H9 (cell line): ENCODE measurements at regions not wholly inside any gene's neighbourhood (a gene's known extent, or its start where the extent isn't known, plus 50 kb on each side); places are given as distances from the start of the nearest gene placed in this dataset.

Experiments used
- DNase-seq: peaks from one replicate; pipeline ENCODE4 v3.0.0-alpha.2; 2017
- H2AFZ ChIP-seq: one replicate; pipeline ENCODE4 v1.6.1; 2013; ENCODE audit warnings: mild to moderate bottlenecking, low read length, control low read depth, moderate library complexity
- H2AK5ac ChIP-seq: 2 replicates; pipeline ENCODE4 v1.6.1; 2013; ENCODE audit warnings: low read length, control low read depth, mixed read lengths; ENCODE audit not compliant: insufficient read length
- H2BK120ac ChIP-seq: one replicate; pipeline ENCODE4 v1.6.1; 2013; ENCODE audit warnings: low read depth, mild to moderate bottlenecking, low read length, control low read depth, inconsistent platforms; ENCODE audit not compliant: poor library complexity, severe bottlenecking
- H2BK12ac ChIP-seq: 2 replicates; pipeline ENCODE4 v1.6.1; 2013; ENCODE audit warnings: low read length, control low read depth, mixed read lengths, low read depth; ENCODE audit not compliant: insufficient read length
- H2BK15ac ChIP-seq: 2 replicates; pipeline ENCODE4 v1.6.1; 2013; ENCODE audit warnings: low read depth, low read length, control low read depth
- H2BK20ac ChIP-seq: one replicate; pipeline ENCODE4 v1.6.1; 2013; ENCODE audit warnings: low read depth, mild to moderate bottlenecking, low read length, control low read depth, inconsistent platforms; ENCODE audit not compliant: poor library complexity, severe bottlenecking
- H2BK5ac ChIP-seq: 2 replicates; pipeline ENCODE4 v1.6.1; 2013; ENCODE audit warnings: low read length, control low read depth, mixed read lengths; ENCODE audit not compliant: insufficient read length
- H3K14ac ChIP-seq: 2 replicates; pipeline ENCODE4 v1.6.1; 2013; ENCODE audit warnings: low read length, control low read depth; ENCODE audit not compliant: insufficient read depth
- H3K18ac ChIP-seq: 2 replicates; pipeline ENCODE4 v1.6.1; 2013; ENCODE audit warnings: low read depth, mild to moderate bottlenecking, mixed read lengths, low read length, control low read depth; ENCODE audit not compliant: insufficient read length
- H3K23ac ChIP-seq: 2 replicates; pipeline ENCODE4 v1.6.1; 2013; ENCODE audit warnings: low read length, control low read depth, mixed read lengths, low read depth; ENCODE audit not compliant: insufficient read length
- H3K23me2 ChIP-seq: 2 replicates; pipeline ENCODE4 v1.6.1; 2013; ENCODE audit warnings: low read depth, mild to moderate bottlenecking, mixed read lengths, low read length, control low read depth; ENCODE audit not compliant: insufficient read length, poor library complexity, severe bottlenecking
- H3K27ac ChIP-seq: 2 replicates; pipeline ENCODE4 v1.5.1; 2013; ENCODE audit warnings: low read length, control low read depth, mixed read lengths, low read depth; ENCODE audit not compliant: insufficient read length
- H3K27me3 ChIP-seq: 2 replicates; pipeline ENCODE4 v1.6.1; 2013; ENCODE audit warnings: low read length, control low read depth, inconsistent platforms; ENCODE audit not compliant: insufficient read depth
- H3K4ac ChIP-seq: 2 replicates; pipeline ENCODE4 v1.6.1; 2013; ENCODE audit warnings: low read depth, mild to moderate bottlenecking, control low read depth, inconsistent platforms, low read length, moderate library complexity
- H3K4me1 ChIP-seq: 2 replicates; pipeline ENCODE4 v1.6.1; 2013; ENCODE audit warnings: low read length, control low read depth, inconsistent platforms; ENCODE audit not compliant: insufficient read depth
- H3K4me2 ChIP-seq: 2 replicates; pipeline ENCODE4 v1.6.1; 2013; ENCODE audit warnings: low read length, control low read depth, mixed read lengths; ENCODE audit not compliant: insufficient read length, insufficient read depth
- H3K56ac ChIP-seq: 2 replicates; pipeline ENCODE4 v1.6.1; 2013; ENCODE audit warnings: low read depth, mild to moderate bottlenecking, mixed read lengths, low read length, control low read depth; ENCODE audit not compliant: insufficient read length
- H3K79me1 ChIP-seq: 2 replicates; pipeline ENCODE4 v1.6.1; 2013; ENCODE audit warnings: low read depth, mild to moderate bottlenecking, moderate library complexity, low read length, control low read depth, inconsistent platforms; ENCODE audit not compliant: insufficient read depth, poor library complexity, severe bottlenecking
- H3K79me2 ChIP-seq: 2 replicates; pipeline ENCODE4 v1.6.1; 2013; ENCODE audit warnings: low read length, control low read depth, inconsistent platforms; ENCODE audit not compliant: insufficient read depth
- H3K9ac ChIP-seq: 2 replicates; pipeline ENCODE4 v1.6.1; 2013; ENCODE audit warnings: low read length, control low read depth, mixed read lengths; ENCODE audit not compliant: insufficient read length; ENCODE audit errors: extremely low read depth
- H3K9me3 ChIP-seq: one replicate; pipeline ENCODE4 v1.6.1; 2013; ENCODE audit warnings: low read depth, low read length, inconsistent platforms; ENCODE audit not compliant: control insufficient read depth
- H3T11ph ChIP-seq: one replicate; pipeline ENCODE4 v1.6.1; 2013; ENCODE audit warnings: mild to moderate bottlenecking, low read length, control low read depth, inconsistent platforms
- H4K20me1 ChIP-seq: one replicate; pipeline ENCODE4 v1.6.1; 2013; ENCODE audit not compliant: control insufficient read depth, insufficient read length, insufficient read depth
- H4K5ac ChIP-seq: 2 replicates; pipeline ENCODE4 v1.6.1; 2013; ENCODE audit warnings: low read depth, mild to moderate bottlenecking, mixed read lengths, low read length, control low read depth; ENCODE audit not compliant: insufficient read length
- H4K8ac ChIP-seq: replicated peaks from 2 replicates; pipeline ENCODE4 v1.6.1; 2013; ENCODE audit warnings: low read length, control low read depth, mixed read lengths, low read depth; ENCODE audit not compliant: insufficient read length
- H4K91ac ChIP-seq: 2 replicates; pipeline ENCODE4 v1.6.1; 2013; ENCODE audit warnings: low read depth, mild to moderate bottlenecking, moderate library complexity, mixed read lengths, low read length, control low read depth; ENCODE audit not compliant: insufficient read length
- H3K27ac Mint-ChIP-seq, 3 experiments: 2 replicates in 2 of 3; 3 replicates in 1 of 3; pipeline ENCODE4 v1.8.0; 2020 to 2021; ENCODE audit warnings: mixed read lengths in 3 of 3, mild to moderate bottlenecking in 1 of 3, moderate library complexity in 1 of 3
- H3K27me3 Mint-ChIP-seq: 2 replicates; pipeline ENCODE4 v1.8.0; 2021; ENCODE audit warnings: low read depth, mild to moderate bottlenecking, moderate library complexity, mixed read lengths
- H3K36me3 Mint-ChIP-seq, 3 experiments: 2 replicates in 2 of 3; 3 replicates in 1 of 3; pipeline ENCODE4 v1.8.0; 2020 to 2021; ENCODE audit warnings: low read depth in 3 of 3, mixed read lengths in 3 of 3; ENCODE audit not compliant: insufficient read depth in 1 of 3
- H3K4me1 Mint-ChIP-seq, 2 experiments: 2 replicates each; pipeline ENCODE4 v1.8.0; 2020; ENCODE audit warnings: mixed read lengths in 2 of 2
- H3K4me3 Mint-ChIP-seq, 2 experiments: 2 replicates in 1 of 2; 3 replicates in 1 of 2; pipeline ENCODE4 v1.8.0; 2020 to 2021; ENCODE audit warnings: mild to moderate bottlenecking in 2 of 2, mixed read lengths in 2 of 2, moderate library complexity in 1 of 2
- H3K9me3 Mint-ChIP-seq, 2 experiments: 2 replicates in 1 of 2; 3 replicates in 1 of 2; pipeline ENCODE4 v1.8.0; 2020; ENCODE audit warnings: mild to moderate bottlenecking in 2 of 2, mixed read lengths in 2 of 2, moderate library complexity in 1 of 2
- CTCF ChIP-seq: fragments of 200-600 bp; sonication (generic); conservative IDR thresholded peaks from 3 replicates; pipeline ENCODE4 v1.8.0; 2021; ENCODE audit warnings: antibody characterized with exemption, mild to moderate bottlenecking
- WGBS: extraction: QIAGEN DNeasy Blood & Tissue Kit; methylation state at CpG from one replicate; pipeline ENCODE4 v1.1.7; 2013; ENCODE audit warnings: missing lambda C conversion rate, low lambda C conversion rate, mixed read lengths; ENCODE audit not compliant: insufficient read length; ENCODE audit errors: extremely low coverage; 5-methylcytosine and 5-hydroxymethylcytosine counted together

GRCh38 chr1:98427664-98428063 lies 233.9 kb upstream of the SNX7 start:
- H2BK5ac ChIP-seq, result no peak overlapping the region
- no peak overlapping the region for H4K91ac ChIP-seq
- no peak overlapping the region for H3K23ac ChIP-seq
- H2BK12ac ChIP-seq, result no peak overlapping the region
- H2BK20ac ChIP-seq, result no peak overlapping the region
- no peaks in the 10 kb centered on the region for H3K4me1 ChIP-seq
- H4K20me1 ChIP-seq, result no peaks in the 10 kb centered on the region
- H3K9ac ChIP-seq, result no peak overlapping the region
- H3K79me2 ChIP-seq, result no peaks in the 10 kb centered on the region
- no peak overlapping the region for H4K8ac ChIP-seq
- no peak overlapping the region for H3K27ac Mint-ChIP-seq
- H3K18ac ChIP-seq, result no peak overlapping the region
- H3K4ac ChIP-seq, result no peak overlapping the region
- H3K4me3 Mint-ChIP-seq, result no peak overlapping the region
- H2AK5ac ChIP-seq, result no peak overlapping the region
- no peak overlapping the region for H4K5ac ChIP-seq
- no peak overlapping the region for H3K14ac ChIP-seq
- no peaks in the 10 kb centered on the region for H3K23me2 ChIP-seq
- H3K9me3 Mint-ChIP-seq, result no peaks in the 10 kb centered on the region
- H3K56ac ChIP-seq, result no peak overlapping the region
- H3K4me1 Mint-ChIP-seq, result peaks cover 2 to 6% of the 10 kb centered on the region in 2 experiments; a peak in 2 of 4 replicates
- no peak overlapping the region for H2BK15ac ChIP-seq
- WGBS, result no CpG with 5 or more reads among the region's 3 CpGs
- H3K27me3 ChIP-seq, result no peaks in the 10 kb centered on the region
- no peaks in the 10 kb centered on the region for H3K79me1 ChIP-seq
- no peak overlapping the region for H2BK120ac ChIP-seq
- H3K4me2 ChIP-seq, result no peak overlapping the region
- no peaks in the 10 kb centered on the region; the same call in 1 of the 2 replicates for H3K27me3 Mint-ChIP-seq
- TF ChIP-seq CTCF, result no peak
- H2AFZ ChIP-seq, result no peak overlapping the region
- H3K9me3 ChIP-seq, result no peaks in the 10 kb centered on the region
- H3K27ac ChIP-seq, result no peak overlapping the region
- no peak for DNase-seq
- H3K36me3 Mint-ChIP-seq, result no peaks in the 10 kb centered on the region
- no peak overlapping the region for H3T11ph ChIP-seq
